Uterus (tissue), 2 donors: ENCODE measurements at regions not wholly inside any gene's neighbourhood (a gene's known extent, or its start where the extent isn't known, plus 50 kb on each side); places are given as distances from the start of the nearest gene placed in this dataset.

Source experiments
- POLR2A ChIP-seq, 2 donors: fragments of 450-650 bp; IDR thresholded peaks; one replicate each; pipeline ENCODE4 v1.6.1; 2016; ENCODE audit warnings: antibody characterized with exemption in 2 of 2, mild to moderate bottlenecking in 1 of 2, moderate library complexity in 1 of 2
- TF ChIP-seq, protein P1 (sequence below), 4 experiments: fragments of 200-600 bp in 2 of 4; fragments of 450-650 bp in 2 of 4; sonication (generic) in 2 of 4; IDR thresholded peaks; one replicate each; pipeline ENCODE4 v1.5.1; 2016 to 2019; ENCODE audit warnings: antibody characterized with exemption in 4 of 4, mild to moderate bottlenecking in 2 of 4, moderate library complexity in 1 of 4

DNA sequence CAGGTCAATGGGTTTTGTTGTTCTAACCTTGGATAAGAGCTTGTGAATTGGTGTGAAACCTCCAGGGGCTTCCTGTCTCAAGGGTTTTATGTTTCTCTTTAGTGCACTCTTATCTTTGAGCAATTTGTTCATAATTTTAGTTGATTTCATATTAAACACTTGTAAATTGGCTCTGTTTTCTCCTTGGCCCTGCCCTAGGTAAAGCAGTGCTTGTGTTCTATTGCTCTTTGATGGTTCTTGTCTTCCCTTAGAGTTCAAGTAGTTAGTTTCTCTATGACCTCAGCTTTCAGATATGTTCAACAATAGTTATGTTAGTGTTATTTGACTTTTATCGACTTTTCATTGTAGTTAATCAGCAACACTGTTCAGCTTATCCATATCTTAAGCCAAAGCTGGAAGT is 566.4 kb upstream of the POT1 start:
- TF ChIP-seq, protein P1, sequence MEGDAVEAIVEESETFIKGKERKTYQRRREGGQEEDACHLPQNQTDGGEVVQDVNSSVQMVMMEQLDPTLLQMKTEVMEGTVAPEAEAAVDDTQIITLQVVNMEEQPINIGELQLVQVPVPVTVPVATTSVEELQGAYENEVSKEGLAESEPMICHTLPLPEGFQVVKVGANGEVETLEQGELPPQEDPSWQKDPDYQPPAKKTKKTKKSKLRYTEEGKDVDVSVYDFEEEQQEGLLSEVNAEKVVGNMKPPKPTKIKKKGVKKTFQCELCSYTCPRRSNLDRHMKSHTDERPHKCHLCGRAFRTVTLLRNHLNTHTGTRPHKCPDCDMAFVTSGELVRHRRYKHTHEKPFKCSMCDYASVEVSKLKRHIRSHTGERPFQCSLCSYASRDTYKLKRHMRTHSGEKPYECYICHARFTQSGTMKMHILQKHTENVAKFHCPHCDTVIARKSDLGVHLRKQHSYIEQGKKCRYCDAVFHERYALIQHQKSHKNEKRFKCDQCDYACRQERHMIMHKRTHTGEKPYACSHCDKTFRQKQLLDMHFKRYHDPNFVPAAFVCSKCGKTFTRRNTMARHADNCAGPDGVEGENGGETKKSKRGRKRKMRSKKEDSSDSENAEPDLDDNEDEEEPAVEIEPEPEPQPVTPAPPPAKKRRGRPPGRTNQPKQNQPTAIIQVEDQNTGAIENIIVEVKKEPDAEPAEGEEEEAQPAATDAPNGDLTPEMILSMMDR (IDR thresholded peaks at IDR 0.05) = no peak
- no peak for TF ChIP-seq POLR2A (IDR thresholded peaks at IDR 0.05)
